Thyroid gland (tissue), 4 donors: ENCODE measurements at regions not wholly inside any gene's neighbourhood (a gene's known extent, or its start where the extent isn't known, plus 50 kb on each side); places are given as distances from the start of the nearest gene placed in this dataset.
"Not testable (repeated sequence)": the region's sequence is repeated elsewhere in the genome, so short reads cannot be mapped to it uniquely, and the experiment has no call there.

ENCODE experiments used
- DNase-seq, 2 donors: peaks; one replicate each; pipeline ENCODE4 v3.0.0-alpha.2; 2019
- H3K27ac ChIP-seq, 3 donors: fragments of 200-600 bp; sonication (generic); 1 replicate in 2 of 3; 2 replicates in 1 of 3; pipeline ENCODE4 v1.5.1; 2016 to 2019; ENCODE audit warnings: mild to moderate bottlenecking in 1 of 3, moderate library complexity in 1 of 3
- H3K27me3 ChIP-seq: fragments of 200-600 bp; sonication (generic); one replicate; pipeline ENCODE4 v1.5.1; 2019
- H3K36me3 ChIP-seq, 2 donors: fragments of 200-600 bp; sonication (generic); one replicate each; pipeline ENCODE4 v1.5.1; 2016 to 2019
- H3K4me1 ChIP-seq, 2 donors: fragments of 200-600 bp; sonication (generic); one replicate each; pipeline ENCODE4 v1.5.1; 2017 to 2019
- H3K4me3 ChIP-seq, 3 donors: fragments of 200-600 bp; sonication (generic); replicated peaks in 1 of 3; 1 replicate in 2 of 3; 2 replicates in 1 of 3; pipeline ENCODE4 v1.5.1; 2016; ENCODE audit warnings: mild to moderate bottlenecking in 1 of 3
- H3K9me3 ChIP-seq: fragments of 200-600 bp; sonication (generic); one replicate; pipeline ENCODE4 v1.5.1; 2017
- POLR2A ChIP-seq, 2 donors: fragments of 450-650 bp; IDR thresholded peaks; one replicate each; pipeline ENCODE4 v1.6.1; 2017; ENCODE audit warnings: antibody characterized with exemption in 2 of 2, mild to moderate bottlenecking in 2 of 2, moderate library complexity in 1 of 2
- WGBS, 2 donors: methylation state at CpG; one replicate each; pipeline ENCODE4 v1.1.5; 2017; 5-methylcytosine and 5-hydroxymethylcytosine counted together
- intact Hi-C: fragments of 100-400 bp; cut with DNase I; formaldehyde crosslinking; loops from one replicate; pipeline ENCODE4 v1.15.1; 2023
- TF ChIP-seq, protein P1 (sequence below), 6 experiments: fragments of 200-600 bp in 3 of 6; fragments of 450-650 bp in 3 of 6; sonication (generic) in 3 of 6; IDR thresholded peaks; one replicate each; pipeline ENCODE4 v1.5.1; 2016 to 2019; ENCODE audit warnings: antibody characterized with exemption in 6 of 6, mild to moderate bottlenecking in 2 of 6, inconsistent platforms in 1 of 6, moderate library complexity in 1 of 6

DNA sequence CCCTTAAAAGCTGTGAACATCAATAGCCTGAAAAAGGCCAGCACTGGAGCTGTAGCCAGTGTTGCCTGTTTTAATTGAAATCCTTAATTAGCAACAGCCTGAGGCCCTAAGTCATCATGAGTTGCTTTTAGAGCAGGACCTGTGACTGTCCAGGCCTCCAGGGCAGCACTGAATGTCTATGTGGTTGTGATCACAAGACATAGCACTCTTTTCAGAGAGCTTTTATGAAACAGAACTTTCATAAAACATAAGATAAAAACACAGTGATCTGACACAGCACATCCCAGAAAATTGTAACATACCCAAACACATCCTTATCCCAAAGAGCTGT is 85.5 kb upstream of the MYO10 start:
- Histone ChIP-seq H3K4me3 (no peak overlapping the region), H3K36me3 (no peaks in the 10 kb centered on the region), H3K27ac (peak overlapping the region; percentile 24 to 62 (median 46)), H3K4me1 (peaks cover 17 to 22% of the 10 kb centered on the region in 2 donors), H3K27me3 (no peaks in the 10 kb centered on the region), H3K9me3 (no peaks in the 10 kb centered on the region)
- TF ChIP-seq, protein P1, sequence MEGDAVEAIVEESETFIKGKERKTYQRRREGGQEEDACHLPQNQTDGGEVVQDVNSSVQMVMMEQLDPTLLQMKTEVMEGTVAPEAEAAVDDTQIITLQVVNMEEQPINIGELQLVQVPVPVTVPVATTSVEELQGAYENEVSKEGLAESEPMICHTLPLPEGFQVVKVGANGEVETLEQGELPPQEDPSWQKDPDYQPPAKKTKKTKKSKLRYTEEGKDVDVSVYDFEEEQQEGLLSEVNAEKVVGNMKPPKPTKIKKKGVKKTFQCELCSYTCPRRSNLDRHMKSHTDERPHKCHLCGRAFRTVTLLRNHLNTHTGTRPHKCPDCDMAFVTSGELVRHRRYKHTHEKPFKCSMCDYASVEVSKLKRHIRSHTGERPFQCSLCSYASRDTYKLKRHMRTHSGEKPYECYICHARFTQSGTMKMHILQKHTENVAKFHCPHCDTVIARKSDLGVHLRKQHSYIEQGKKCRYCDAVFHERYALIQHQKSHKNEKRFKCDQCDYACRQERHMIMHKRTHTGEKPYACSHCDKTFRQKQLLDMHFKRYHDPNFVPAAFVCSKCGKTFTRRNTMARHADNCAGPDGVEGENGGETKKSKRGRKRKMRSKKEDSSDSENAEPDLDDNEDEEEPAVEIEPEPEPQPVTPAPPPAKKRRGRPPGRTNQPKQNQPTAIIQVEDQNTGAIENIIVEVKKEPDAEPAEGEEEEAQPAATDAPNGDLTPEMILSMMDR (IDR thresholded peaks at IDR 0.05) = no peak
- no peak for TF ChIP-seq POLR2A (IDR thresholded peaks at IDR 0.05)
- intact Hi-C loops = no loop called here
- DNase-seq = peak; percentile 35 to 38

- Histone ChIP-seq H3K9me3 (no peaks in the 10 kb centered on the region), H3K27ac (peak overlapping the region; percentile 24 to 62 (median 46)), H3K4me3 (no peak overlapping the region), H3K27me3 (no peaks in the 10 kb centered on the region), H3K4me1 (peaks cover 17 to 22% of the 10 kb centered on the region in 2 donors), H3K36me3 (no peaks in the 10 kb centered on the region)
- TF ChIP-seq, protein P1 (IDR thresholded peaks at IDR 0.05) = no peak
- TF ChIP-seq POLR2A (IDR thresholded peaks at IDR 0.05) = no peak
- DNase-seq = peak in 1 of 2 donors; percentile 20
- intact Hi-C loops = no loop called here
- 91 to 93% methylated on average over 2 of the region's 2 CpGs for WGBS, 2 donors
Observed at GRCh38 chr5:17022296-17022695, 86.2 kb upstream of the MYO10 start.

GRCh38 chr5:17024686-17025180 is 88.6 kb upstream of the MYO10 start:
- Histone ChIP-seq H3K9me3 (no peaks in the 10 kb centered on the region), H3K27ac (peak overlapping the region; percentile 26 to 58 (median 26)), H3K27me3 (no peaks in the 10 kb centered on the region), H3K36me3 (no peaks in the 10 kb centered on the region), H3K4me3 (no peak overlapping the region), H3K4me1 (peaks cover 17 to 22% of the 10 kb centered on the region in 2 donors)
- WGBS, 2 donors = 42 to 52% methylated on average over 6 of the region's 6 CpGs
- peak; percentile 76 to 93 for DNase-seq
- TF ChIP-seq POLR2A (IDR thresholded peaks at IDR 0.05) = no peak
- TF ChIP-seq, protein P1 (IDR thresholded peaks at IDR 0.05) = no peak
- intact Hi-C loops = no loop called here

- H3K9me3 ChIP-seq, DNase-seq, H3K27me3 ChIP-seq, H3K36me3 ChIP-seq, H3K27ac ChIP-seq, intact Hi-C loops, H3K4me3 ChIP-seq, H3K4me1 ChIP-seq: not testable (repeated sequence)
- WGBS, 2 donors = 97 to 98% methylated on average over 24 of the region's 24 CpGs
Observed at GRCh38 chr5:17031659-17032277, 95.7 kb upstream of the MYO10 start.

DNA sequence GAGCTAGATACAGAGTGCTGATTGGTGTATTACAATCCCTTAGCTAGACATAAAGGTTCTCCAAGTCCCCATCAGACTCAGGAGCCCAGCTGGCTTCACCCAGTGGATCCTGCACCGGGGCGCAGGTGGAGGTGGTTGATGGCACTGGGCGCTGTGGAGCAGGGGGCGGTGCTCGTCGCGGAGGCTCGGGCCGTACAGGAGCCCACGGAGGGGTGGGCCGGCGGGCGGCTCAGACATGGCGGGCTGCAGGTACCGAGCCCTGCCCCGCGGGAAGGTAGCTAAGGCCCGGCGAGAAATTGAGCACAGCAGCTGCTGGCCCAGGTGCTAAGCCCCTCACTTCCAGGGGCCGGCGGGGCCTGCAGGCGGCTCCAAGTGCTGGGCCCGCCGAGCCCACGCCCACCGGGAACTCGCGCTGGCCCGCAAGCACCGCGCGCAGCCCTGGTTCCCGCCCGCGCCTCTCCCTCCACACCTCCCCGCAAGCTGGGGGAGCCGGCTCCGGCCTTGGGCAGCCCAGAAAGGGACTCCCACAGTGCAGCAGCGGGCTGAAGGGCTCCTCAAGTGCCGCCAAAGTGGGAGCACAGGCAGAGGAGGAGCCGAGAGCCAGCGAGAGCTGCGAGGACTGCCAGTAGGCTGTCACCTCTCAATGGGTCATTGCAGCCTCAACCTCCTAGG is 96.4 kb upstream of the MYO10 start:
- intact Hi-C loops, H3K27me3 ChIP-seq, H3K4me3 ChIP-seq, H3K9me3 ChIP-seq, H3K4me1 ChIP-seq, H3K36me3 ChIP-seq, H3K27ac ChIP-seq, DNase-seq: not testable (repeated sequence)
- WGBS, 2 donors = 97 to 98% methylated on average over 19 to 24 of the region's 43 CpGs

- H3K27me3 ChIP-seq = not testable (repeated sequence)
Observed at GRCh38 chr5:17034992-17035391, 98.9 kb upstream of the MYO10 start.

More at GRCh38 chr5:17034992-17035391, 98.9 kb upstream of the MYO10 start:
- H3K9me3 ChIP-seq, DNase-seq, H3K4me1 ChIP-seq, H3K27ac ChIP-seq, H3K4me3 ChIP-seq, intact Hi-C loops, H3K36me3 ChIP-seq: not testable (repeated sequence)
- WGBS, 2 donors = 96 to 97% methylated on average over 2 of the region's 2 CpGs
